Activated CD4-positive, alpha-beta T cell treated with anti-CD3 and anti-CD28 coated beads for 36 hours (primary cell): ENCODE measurements at regions not wholly inside any gene's neighbourhood (a gene's known extent, or its start where the extent isn't known, plus 50 kb on each side); places are given as distances from the start of the nearest gene placed in this dataset.

Experiments
- ATAC-seq: fragments of 200-7000 bp; cut with Tn5 transposase; one replicate; pipeline ENCODE4 v1.10.0; 2021; ENCODE audit warnings: mild to moderate bottlenecking, moderate library complexity
- CTCF ChIA-PET: fragments of 350-600 bp; sonication (Branson Sonifier 250); formaldehyde crosslinking; loops from one replicate; lab custom pipeline; 2021; ENCODE audit warnings: antibody characterized with exemption; lab: Charles Lee
- POLR2A ChIA-PET: fragments of 350-600 bp; sonication (Branson Sonifier 250); formaldehyde crosslinking; loops from one replicate; lab custom pipeline; 2021; ENCODE audit warnings: antibody characterized with exemption, inconsistent platforms; lab: Charles Lee
- DNase-seq: peaks from one replicate; pipeline ENCODE4 v3.0.0-alpha.2; 2020
- H3K27ac Mint-ChIP-seq: one replicate; pipeline ENCODE4 v1.8.0; 2021; ENCODE audit warnings: mixed read lengths
- H3K27me3 Mint-ChIP-seq: one replicate; pipeline ENCODE4 v1.8.0; 2021; ENCODE audit warnings: mixed read lengths
- H3K36me3 Mint-ChIP-seq: one replicate; pipeline ENCODE4 v1.8.0; 2021; ENCODE audit warnings: low read depth, mixed read lengths
- H3K4me1 Mint-ChIP-seq: one replicate; pipeline ENCODE4 v1.8.0; 2021; ENCODE audit warnings: mixed read lengths
- H3K4me3 Mint-ChIP-seq: one replicate; pipeline ENCODE4 v1.8.0; 2021; ENCODE audit warnings: mild to moderate bottlenecking, moderate library complexity, mixed read lengths
- H3K9me3 Mint-ChIP-seq: one replicate; pipeline ENCODE4 v1.8.0; 2021; ENCODE audit warnings: low read depth, mixed read lengths
- intact Hi-C, 2 experiments: fragments of 100-400 bp; cut with DNase I in 1 of 2; cut with micrococcal nuclease in 1 of 2; formaldehyde crosslinking; loops; one replicate each; pipeline versions ENCODE4 v1.14.2 to v1.15.1; 2022 to 2024; cut with DNase I, micrococcal nuclease

DNA sequence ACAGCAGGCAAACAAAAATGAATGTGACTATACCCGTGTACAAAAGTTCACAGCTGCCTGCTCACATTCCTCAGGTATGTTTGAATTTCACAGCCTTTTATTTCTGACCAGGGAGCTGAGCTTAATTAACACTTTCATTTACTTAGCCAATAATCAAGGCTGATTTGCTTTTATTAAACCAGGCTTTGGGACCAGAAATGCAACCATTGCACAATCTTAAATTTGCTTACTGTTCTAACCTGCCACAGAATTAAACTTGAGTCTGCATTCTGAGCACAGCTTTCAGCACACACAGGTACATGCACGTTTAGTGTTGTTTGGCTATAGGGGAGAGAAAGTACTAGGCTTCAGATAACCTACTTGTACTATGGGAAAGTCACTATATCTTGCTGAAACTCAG lies 372.4 kb upstream of the ATP5MC3 start:
- Mint-ChIP-seq H3K4me3 (no peak overlapping the region), H3K36me3 (no peaks in the 10 kb centered on the region), H3K4me1 (no peaks in the 10 kb centered on the region), H3K9me3 (no peaks in the 10 kb centered on the region), H3K27ac (no peak overlapping the region), H3K27me3 (peaks cover 18% of the 10 kb centered on the region)
- ChIA-PET CTCF (no interaction called here), POLR2A (no interaction called here)
- ATAC-seq (no peak), DNase-seq (no peak)
- intact Hi-C loops = no loop called here

DNA sequence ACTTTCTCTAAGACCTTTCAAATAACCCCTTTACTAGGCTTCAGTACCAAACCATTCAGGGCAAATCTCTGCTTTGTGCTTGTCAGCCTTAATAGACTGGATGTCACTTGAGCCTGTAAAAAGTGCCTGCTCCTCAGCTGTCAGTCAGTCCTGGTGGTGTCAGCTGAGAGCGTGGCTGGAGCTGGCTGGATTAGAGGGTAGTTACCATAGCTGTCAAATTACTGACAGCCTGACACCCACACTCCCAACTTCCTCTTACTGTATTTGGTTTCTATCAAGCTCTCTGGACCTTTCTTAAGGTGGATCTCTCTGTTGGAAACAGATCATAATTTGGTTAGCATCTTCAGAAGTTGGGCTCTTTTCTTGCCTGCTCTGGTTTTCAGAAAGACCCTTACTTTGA lies 371.4 kb upstream of the ATP5MC3 start:
- Mint-ChIP-seq H3K27ac (no peak overlapping the region), H3K27me3 (peaks cover 18% of the 10 kb centered on the region), H3K4me3 (no peak overlapping the region), H3K36me3 (no peaks in the 10 kb centered on the region), H3K9me3 (no peaks in the 10 kb centered on the region), H3K4me1 (no peaks in the 10 kb centered on the region)
- POLR2A ChIA-PET = no interaction called here
- ATAC-seq = no peak
- CTCF ChIA-PET = interaction anchor here (0.6 to 2.1 kb wide), 2 partner anchors 11 to 298 kb away, joined by 3 to 4 read pairs; no protein-coding TSS in a partner anchor
- intact Hi-C loops = no loop called here
- no peak for DNase-seq

DNA sequence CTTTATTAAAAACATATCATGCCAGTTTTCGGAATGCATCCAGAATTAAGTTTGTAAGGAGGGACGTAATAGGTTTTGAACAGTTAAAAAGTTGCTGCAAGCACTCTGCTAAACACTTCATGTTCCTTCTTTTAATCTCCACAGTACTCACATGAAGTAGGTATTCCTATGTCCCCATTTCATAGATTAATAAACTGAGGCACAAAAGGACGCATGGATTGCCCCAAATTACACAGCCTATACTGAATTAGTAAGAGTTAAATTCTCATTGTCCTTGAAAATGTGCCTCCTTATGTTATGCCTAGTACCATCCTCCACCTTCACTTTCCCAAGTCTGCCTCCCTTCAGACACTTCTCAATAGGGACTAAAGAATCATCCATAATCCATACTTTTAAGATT lies 358.9 kb upstream of the ATP5MC3 start:
- DNase-seq = no peak
- intact Hi-C loops = no loop called here
- H3K4me1 Mint-ChIP-seq = no peaks in the 10 kb centered on the region
- H3K4me3 Mint-ChIP-seq = no peak overlapping the region
- no peak for ATAC-seq
- peaks cover 6% of the 10 kb centered on the region for H3K9me3 Mint-ChIP-seq
- CTCF ChIA-PET = no interaction called here
- no peaks in the 10 kb centered on the region for H3K27me3 Mint-ChIP-seq
- H3K36me3 Mint-ChIP-seq = no peaks in the 10 kb centered on the region
- POLR2A ChIA-PET = no interaction called here
- H3K27ac Mint-ChIP-seq = no peak overlapping the region

DNA sequence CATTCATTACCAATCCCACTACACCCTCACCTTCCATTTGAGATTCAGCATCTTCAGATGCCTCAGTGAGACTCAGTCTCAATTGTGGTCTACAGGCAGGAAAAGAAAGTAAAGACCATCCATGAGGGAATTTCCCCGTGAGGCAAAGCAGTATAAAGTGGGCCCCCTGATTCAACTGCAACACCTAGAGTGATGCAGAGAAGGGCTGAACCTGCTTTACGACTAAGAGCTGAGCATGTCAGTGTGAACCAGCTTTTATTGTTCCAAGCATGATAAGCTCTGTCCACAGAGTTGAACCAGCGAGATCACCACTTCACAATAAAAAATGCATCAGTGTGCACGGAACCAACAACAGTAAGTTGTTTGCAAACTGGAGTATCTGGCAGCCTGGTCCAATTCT lies 357.6 kb upstream of the ATP5MC3 start:
- DNase-seq = no peak
- Mint-ChIP-seq H3K27me3 (no peaks in the 10 kb centered on the region), H3K4me3 (no peak overlapping the region), H3K9me3 (peaks cover 3% of the 10 kb centered on the region), H3K27ac (no peak overlapping the region), H3K4me1 (no peaks in the 10 kb centered on the region), H3K36me3 (no peaks in the 10 kb centered on the region)
- intact Hi-C loops = no loop called here
- no peak for ATAC-seq
- ChIA-PET POLR2A (no interaction called here), CTCF (no interaction called here)

DNA sequence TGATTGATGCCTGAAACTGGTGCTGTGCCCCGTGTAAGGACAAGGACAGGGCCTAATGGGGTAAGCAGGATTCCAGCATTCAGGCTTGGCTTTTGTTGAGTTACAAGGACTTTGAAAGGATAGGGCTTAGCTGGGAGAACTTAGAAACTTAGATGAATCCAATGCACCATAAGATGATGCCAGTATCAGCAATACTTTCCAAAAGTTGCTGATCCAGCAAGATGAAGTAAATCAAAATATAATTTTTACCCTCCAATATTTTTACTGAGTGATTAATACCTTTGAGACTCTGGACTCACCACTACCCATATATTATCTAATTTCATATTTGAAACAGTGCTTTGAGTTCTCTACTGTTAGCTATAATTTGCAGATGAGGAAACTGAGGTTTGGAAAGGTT lies 354.5 kb upstream of the ATP5MC3 start:
- no peak for ATAC-seq
- no peak for DNase-seq
- ChIA-PET CTCF (interaction anchor here (0.7 to 1.1 kb wide), 2 partner anchors 9 to 1511 kb away, joined by 3 read pairs; no protein-coding TSS in a partner anchor), POLR2A (no interaction called here)
- Mint-ChIP-seq H3K27me3 (peaks cover 2% of the 10 kb centered on the region), H3K9me3 (no peaks in the 10 kb centered on the region), H3K36me3 (no peaks in the 10 kb centered on the region), H3K4me3 (no peak overlapping the region), H3K4me1 (no peaks in the 10 kb centered on the region), H3K27ac (no peak overlapping the region)
- intact Hi-C loops = no loop called here

DNA sequence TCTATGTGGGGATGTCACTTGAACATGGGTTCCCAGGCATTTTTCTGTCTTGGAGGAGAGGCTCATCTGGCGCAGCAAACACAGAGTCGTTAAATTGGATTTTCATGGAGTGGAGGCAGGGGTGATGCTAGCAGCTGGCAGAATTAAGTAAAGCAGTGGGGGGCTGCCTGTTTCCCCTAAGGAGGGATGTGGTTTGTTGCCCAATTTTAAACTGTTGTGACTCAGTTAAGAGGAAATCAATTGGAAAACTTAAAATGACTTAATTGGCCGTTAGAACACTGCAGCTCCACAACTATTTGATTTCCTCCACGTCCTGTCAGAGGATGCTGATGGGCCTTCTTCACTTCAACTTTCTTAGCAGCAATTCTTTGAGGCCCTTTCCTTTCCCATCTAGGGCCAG lies 354.1 kb upstream of the ATP5MC3 start:
- Mint-ChIP-seq H3K27ac (no peak overlapping the region), H3K36me3 (no peaks in the 10 kb centered on the region)
- intact Hi-C loops = no loop called here

DNA sequence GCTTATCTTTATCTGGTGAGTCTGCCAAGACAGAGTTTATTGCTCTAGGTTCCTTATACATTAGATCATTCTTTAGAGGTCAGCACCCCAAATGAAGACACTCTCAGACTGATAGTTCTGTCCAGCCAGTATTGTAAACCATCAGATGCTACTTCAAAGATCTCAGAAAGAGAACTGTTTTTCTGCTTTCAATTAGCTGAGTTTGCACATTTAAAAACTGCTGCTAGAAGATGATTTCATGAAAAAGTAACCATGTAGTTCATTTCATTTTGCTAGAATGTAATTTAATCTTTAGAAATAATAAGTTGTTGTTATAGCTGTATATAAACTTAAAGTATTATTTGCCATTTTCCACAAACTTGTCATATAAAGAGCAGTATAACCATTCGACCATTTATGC lies 344.5 kb upstream of the ATP5MC3 start:
- Mint-ChIP-seq H3K36me3 (no peaks in the 10 kb centered on the region), H3K9me3 (no peaks in the 10 kb centered on the region), H3K4me3 (no peak overlapping the region), H3K27ac (no peak overlapping the region), H3K4me1 (no peaks in the 10 kb centered on the region), H3K27me3 (no peaks in the 10 kb centered on the region)
- ATAC-seq (no peak), DNase-seq (no peak)
- ChIA-PET CTCF (interaction anchor here (0.8 kb wide), 1 partner anchor 631 kb away, joined by 3 read pairs; no protein-coding TSS in a partner anchor), POLR2A (no interaction called here)
- intact Hi-C loops = no loop called here

More for the DNA sequence above, 354.1 kb upstream of the ATP5MC3 start:
- Mint-ChIP-seq H3K4me3 (no peak overlapping the region), H3K4me1 (no peaks in the 10 kb centered on the region), H3K27me3 (peaks cover 2% of the 10 kb centered on the region), H3K9me3 (no peaks in the 10 kb centered on the region)
- CTCF ChIA-PET = interaction anchor here (0.6 to 1.1 kb wide), 2 partner anchors 9 to 1582 kb away, joined by 3 read pairs; no protein-coding TSS in a partner anchor
- POLR2A ChIA-PET = no interaction called here
- ATAC-seq (no peak), DNase-seq (no peak)

DNA sequence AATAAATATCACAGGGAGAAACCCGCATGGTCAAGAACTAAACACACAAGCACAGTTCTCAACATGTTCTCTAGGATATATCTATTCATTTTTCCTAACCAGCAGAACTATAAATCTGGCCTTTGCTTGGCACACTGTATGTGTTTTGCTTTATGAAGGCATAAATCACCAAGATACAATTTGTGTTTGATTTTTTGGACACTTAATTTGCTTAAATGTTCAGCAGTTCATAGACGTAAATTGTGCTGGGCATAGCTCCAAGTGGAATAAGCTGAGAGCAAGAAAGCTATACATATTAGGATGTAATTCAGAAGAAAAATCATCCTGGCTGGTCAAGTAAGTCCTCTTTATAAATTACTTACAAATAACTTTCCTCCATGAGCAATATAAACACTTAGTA lies 341.5 kb upstream of the ATP5MC3 start:
- H3K4me3 Mint-ChIP-seq = no peak overlapping the region
- ChIA-PET POLR2A (no interaction called here), CTCF (interaction anchor here (1.2 kb wide), 1 partner anchor 34 kb away, joined by 3 read pairs; no protein-coding TSS in a partner anchor)
- no peak for DNase-seq
- intact Hi-C loops = no loop called here
- H3K27ac Mint-ChIP-seq = no peak overlapping the region
- no peaks in the 10 kb centered on the region for H3K4me1 Mint-ChIP-seq
- no peaks in the 10 kb centered on the region for H3K27me3 Mint-ChIP-seq
- no peaks in the 10 kb centered on the region for H3K36me3 Mint-ChIP-seq
- H3K9me3 Mint-ChIP-seq = no peaks in the 10 kb centered on the region
- ATAC-seq = no peak

DNA sequence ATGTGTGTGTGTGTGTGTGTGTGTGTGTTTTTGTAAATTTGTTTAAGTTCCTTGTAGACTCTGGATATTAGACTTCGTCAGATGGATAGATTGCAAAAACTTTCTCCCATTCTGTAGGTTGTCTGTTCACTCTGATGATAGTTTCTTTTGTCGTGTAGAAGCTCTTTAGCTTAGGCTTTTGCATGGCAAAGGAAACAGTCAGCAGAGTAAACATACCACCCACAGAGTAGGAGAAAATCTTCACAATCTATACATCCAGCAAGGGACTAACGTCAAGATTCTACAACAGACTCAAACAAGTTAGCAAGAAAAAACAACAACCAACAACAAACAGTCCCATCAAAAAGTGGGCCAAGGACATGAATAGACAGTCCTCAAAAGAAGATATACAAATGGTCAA lies 336.7 kb upstream of the ATP5MC3 start:
- POLR2A ChIA-PET = no interaction called here
- Mint-ChIP-seq H3K4me1 (no peaks in the 10 kb centered on the region), H3K27ac (no peak overlapping the region), H3K9me3 (no peaks in the 10 kb centered on the region), H3K4me3 (no peak overlapping the region), H3K27me3 (no peaks in the 10 kb centered on the region), H3K36me3 (no peaks in the 10 kb centered on the region)
- DNase-seq (no peak), ATAC-seq (no peak)
- CTCF ChIA-PET = no interaction called here
- intact Hi-C loops = no loop called here

DNA sequence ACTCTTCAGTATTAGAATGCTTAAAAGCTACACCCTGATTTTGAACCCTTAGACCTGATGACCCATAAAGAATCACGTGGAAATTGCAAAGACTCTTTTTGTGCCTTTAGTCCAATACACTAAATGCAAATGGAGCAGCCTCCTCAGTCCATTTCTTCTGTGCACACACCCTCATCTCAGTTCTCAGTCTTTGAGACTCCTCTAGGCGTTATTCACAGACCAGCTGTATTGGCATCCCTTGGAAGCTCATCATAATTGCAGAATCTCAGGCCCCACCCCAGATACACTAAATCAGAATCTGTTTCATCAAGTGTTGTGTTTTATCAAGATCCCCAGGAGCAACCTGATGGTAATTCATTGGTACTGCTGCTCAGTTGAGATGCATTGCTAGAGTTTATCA lies 335.0 kb upstream of the ATP5MC3 start:
- Mint-ChIP-seq H3K27me3 (no peaks in the 10 kb centered on the region), H3K4me3 (no peak overlapping the region), H3K9me3 (no peaks in the 10 kb centered on the region), H3K27ac (no peak overlapping the region), H3K36me3 (no peaks in the 10 kb centered on the region), H3K4me1 (no peaks in the 10 kb centered on the region)
- ChIA-PET POLR2A (no interaction called here), CTCF (no interaction called here)
- intact Hi-C loops = no loop called here
- DNase-seq (no peak), ATAC-seq (no peak)

DNA sequence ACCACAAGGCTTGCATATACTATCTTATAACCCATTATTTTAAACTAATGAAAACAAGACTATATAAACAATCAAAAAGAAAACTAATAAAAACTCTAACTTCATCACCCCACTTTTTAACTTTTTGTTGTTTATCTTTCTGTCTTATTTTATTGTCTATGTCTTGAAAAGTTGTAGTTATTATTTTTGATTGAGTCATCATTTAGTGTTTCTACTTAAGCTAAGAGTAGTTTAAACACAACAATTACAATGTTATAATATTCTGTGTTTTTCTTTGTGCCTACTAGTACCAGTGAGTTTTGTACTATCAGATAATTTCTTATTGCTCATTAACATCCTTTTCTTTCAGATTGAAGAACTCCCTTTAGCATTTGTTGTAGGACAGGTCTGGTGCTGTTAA lies 318.7 kb upstream of the ATP5MC3 start:
- intact Hi-C loops = no loop called here
- no peaks in the 10 kb centered on the region for H3K27me3 Mint-ChIP-seq
- H3K4me3 Mint-ChIP-seq = no peak overlapping the region
- ATAC-seq = no peak
- DNase-seq = no peak
- ChIA-PET POLR2A (no interaction called here), CTCF (no interaction called here)
- peaks cover 13% of the 10 kb centered on the region for H3K9me3 Mint-ChIP-seq
- no peak overlapping the region for H3K27ac Mint-ChIP-seq
- H3K36me3 Mint-ChIP-seq = peaks cover 2% of the 10 kb centered on the region
- H3K4me1 Mint-ChIP-seq = no peaks in the 10 kb centered on the region

DNA sequence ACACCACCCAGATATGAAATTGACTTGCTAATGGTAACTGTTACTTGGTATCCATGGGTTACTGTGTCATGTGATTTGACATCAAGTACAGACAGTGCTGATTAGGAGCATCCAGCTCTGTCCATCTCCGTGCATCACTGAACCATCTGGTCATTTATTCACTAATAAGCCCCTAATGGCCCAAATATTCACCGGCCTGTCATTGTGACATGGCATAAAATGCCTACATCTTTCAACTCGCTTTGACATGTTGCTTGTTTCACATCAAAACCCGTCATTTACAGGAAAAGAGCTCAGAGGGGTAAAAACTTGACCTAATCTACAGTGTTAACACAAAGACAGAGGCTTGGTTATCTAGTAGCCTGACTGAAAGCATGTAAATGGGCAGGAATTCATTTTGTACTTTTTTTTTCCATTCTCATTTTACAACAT lies 308.9 kb upstream of the ATP5MC3 start:
- ATAC-seq (no peak), DNase-seq (no peak)
- no peaks in the 10 kb centered on the region for H3K27me3 Mint-ChIP-seq
- CTCF ChIA-PET = interaction anchor here (0.6 kb wide), 1 partner anchor 163 kb away, joined by 3 read pairs; no protein-coding TSS in a partner anchor
- H3K4me3 Mint-ChIP-seq = no peak overlapping the region
- POLR2A ChIA-PET = no interaction called here
- H3K27ac Mint-ChIP-seq = no peak overlapping the region
- intact Hi-C loops = no loop called here
- no peaks in the 10 kb centered on the region for H3K36me3 Mint-ChIP-seq
- no peaks in the 10 kb centered on the region for H3K4me1 Mint-ChIP-seq
- H3K9me3 Mint-ChIP-seq = peaks cover 3% of the 10 kb centered on the region
